HG03045 (cell line): ENCODE measurements at regions not wholly inside any gene's neighbourhood (a gene's known extent, or its start where the extent isn't known, plus 50 kb on each side); places are given as distances from the start of the nearest gene placed in this dataset.
"Not testable (repeated sequence)": the region's sequence is repeated elsewhere in the genome, so short reads cannot be mapped to it uniquely, and the experiment has no call there.

Source experiments
- ATAC-seq: cut with Tn5 transposase; IDR thresholded peaks from one replicate; pipeline ENCODE4 v1.9.1; 2021; ENCODE audit warnings: mild to moderate bottlenecking, moderate library complexity; ENCODE audit not compliant: unreplicated experiment

DNA sequence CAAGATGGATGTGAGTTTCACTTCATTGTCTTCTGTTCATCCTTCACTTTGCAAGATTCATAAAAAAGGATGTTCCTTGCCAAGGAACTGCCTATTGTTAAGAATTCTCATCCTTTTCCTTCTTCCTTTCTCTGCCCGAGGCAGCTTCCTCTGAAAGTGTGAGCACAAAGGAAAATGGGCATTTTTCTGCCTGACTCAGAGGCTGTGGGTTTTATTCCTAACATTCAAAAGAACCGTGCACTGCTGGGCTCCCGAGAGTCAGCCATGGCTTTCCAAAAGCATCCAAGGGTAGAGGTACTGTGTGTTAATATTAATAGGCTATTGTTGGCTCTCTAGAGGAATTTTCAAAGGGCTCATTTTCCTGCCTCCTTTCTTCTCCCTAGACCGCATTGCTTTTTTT, 289.4 kb downstream of the ABCC12 start:
- ATAC-seq, result no peak

DNA sequence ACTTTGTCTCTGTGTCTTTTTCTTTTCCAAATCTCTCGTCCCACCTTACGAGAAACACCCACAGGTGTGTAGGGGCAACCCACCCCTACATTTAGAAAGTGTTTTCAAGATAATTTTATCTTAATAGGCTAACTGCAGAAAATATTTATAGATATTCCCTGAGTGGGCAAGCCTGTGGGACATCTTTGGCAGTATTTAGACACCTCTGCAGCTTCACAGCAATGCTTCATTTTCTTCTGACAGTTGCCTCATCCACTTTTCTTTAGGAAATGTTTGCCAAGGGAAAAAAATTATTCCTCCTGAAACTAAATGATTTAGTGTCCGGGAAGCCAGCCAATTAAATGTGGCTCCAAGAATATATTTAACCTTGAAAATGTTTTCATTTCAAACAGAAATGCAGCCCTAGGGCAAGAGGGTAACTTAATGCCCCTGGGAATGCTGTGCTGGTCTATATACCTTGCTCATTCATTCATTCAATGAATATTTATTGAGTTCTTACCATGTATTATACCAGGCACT, 290.4 kb downstream of the ABCC12 start:
- ATAC-seq, result no peak

DNA sequence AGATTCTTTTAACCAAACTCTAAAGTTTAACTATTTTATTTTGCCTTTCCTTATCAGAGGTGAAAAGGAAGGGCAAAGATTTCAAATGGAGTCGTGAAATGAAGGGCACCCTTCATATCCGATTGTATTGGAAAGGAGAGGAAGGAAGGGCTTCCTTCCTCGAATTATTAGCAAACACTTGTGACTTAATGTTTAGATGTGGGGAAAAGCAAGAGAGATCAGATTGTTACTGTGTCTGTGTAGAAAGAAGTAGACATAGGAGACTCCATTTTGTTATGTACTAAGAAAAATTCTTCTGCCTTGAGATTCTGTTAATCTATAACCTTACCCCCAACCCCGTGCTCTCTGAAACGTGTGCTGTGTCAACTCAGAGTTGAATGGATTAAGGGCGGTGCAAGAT, 291.5 kb downstream of the ABCC12 start:
- ATAC-seq, result not testable (repeated sequence)

DNA sequence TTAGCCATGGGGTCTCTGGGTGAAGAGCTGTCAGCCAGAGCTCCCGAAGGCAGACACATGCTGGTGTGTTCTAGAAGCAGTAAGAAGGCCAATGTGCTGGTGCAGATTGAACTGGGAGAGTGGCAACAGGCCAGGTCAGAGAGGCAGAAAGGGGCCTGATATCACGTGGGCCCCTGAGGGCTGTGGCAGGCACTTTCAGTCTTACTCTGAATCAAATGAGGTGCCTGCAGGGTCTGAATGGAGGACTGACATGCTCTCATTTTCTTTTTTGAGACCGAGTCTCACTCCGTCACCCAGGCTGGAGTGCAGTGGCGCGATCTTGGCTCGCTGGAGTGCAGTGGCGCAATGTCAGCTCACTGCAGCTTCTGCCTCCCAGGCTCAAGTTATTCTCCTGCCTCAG, 293.8 kb downstream of the ABCC12 start:
- ATAC-seq, result no peak

DNA sequence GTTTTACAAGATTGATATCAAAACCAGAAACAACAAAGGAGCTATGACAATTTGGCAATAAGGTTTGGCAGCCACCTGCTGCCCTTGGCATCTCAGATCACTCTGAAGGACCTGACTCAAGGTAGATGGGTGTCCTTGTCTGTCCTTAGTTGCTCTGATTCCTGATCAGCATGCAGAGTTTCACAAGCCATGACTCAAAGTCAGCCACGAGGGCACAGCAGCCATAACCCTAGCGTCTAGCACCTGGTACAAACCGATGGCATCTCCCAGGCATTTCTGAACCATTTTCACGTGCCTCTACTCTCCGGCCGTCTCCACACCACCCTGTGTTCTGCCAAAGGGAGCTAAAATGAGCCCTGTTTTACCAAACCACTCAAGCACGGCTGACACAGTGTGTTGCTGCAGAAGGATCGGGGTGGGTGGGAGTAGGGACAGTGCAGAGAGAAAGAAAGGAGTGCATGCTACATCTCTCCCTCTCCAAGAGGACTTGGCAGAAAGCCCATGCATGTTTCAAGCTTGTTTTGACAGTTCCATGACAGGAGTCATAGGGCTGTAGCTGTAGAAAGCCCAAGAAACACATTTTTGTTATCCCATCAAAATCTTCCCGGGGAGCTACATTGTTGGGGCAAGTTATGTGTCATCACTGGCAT, 297.3 kb downstream of the ABCC12 start:
- no peak for ATAC-seq

DNA sequence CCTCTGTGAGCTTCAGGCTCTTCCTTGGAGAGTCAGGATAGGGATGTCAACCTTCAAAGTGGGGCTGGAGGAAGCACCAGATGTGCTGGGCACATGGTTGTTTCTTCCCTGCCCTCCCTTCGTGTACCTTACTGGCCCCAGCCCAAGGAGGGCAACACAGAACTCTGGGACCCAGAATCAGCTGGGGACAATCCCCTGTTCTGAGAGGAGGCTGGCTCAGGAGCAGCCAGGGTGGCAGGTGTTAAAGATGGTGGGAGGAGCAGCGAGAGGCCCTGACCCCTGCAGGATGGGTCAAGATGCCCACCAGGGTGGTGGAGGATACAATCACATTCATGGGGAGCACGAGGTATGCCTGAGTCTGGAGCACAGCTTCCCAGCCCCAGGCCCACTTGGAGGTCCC, 300.4 kb downstream of the ABCC12 start:
- ATAC-seq, result no peak

DNA sequence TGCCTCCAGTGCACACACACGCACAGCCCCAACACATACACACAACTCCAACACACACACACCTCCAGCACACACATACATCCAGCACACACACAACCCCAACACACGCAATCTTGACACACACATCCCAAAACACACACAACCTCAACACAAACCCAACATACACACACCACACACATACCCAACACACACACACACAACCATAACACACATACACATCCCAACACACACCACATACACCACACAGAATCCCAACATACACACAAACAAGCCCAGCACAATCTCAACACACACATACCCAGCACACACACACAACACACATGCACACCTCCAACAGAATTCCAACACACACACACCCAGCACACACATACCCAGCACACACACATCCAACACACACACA, 301.1 kb downstream of the ABCC12 start:
- no peak for ATAC-seq

DNA sequence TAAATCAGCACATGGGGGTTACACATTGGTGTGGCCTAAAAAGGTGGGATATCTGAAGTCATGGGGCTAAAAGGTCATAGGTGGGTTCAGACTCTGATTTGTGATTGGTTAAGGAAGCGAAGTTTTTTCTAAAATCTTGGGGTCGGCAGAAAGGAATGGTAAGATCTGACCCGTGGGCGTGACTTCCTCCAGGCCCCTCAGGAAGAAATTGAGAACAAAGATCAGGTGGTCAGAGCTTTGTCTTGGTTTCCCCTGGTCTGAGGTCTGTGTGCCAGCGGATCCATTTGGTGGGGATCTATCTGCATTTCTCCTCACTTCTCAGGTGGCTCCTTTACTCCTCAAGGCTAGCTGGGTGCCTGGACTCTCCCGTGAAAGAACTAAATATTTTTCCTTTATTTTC, 302.8 kb downstream of the ABCC12 start:
- ATAC-seq, result no peak

DNA sequence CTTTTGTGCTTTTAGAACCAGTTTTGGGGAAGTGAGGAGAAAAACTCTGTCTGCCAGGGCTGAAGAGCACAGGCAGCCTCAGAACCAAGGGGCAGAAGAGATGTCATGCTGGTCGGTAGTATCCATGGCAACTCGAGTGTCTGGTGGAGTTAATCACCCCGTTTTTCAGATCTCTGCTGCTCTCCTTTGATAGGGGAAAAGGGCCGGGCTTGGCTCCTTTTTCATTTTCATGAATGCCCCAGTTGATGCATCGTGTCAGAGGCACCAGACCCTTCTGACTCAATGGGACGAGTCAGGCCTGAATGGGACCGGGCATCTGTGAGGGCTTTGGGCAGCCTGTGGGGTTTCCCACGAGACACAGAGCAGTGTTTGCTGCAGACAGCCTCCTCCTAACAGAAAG, 304.6 kb downstream of the ABCC12 start:
- ATAC-seq, result no peak

DNA sequence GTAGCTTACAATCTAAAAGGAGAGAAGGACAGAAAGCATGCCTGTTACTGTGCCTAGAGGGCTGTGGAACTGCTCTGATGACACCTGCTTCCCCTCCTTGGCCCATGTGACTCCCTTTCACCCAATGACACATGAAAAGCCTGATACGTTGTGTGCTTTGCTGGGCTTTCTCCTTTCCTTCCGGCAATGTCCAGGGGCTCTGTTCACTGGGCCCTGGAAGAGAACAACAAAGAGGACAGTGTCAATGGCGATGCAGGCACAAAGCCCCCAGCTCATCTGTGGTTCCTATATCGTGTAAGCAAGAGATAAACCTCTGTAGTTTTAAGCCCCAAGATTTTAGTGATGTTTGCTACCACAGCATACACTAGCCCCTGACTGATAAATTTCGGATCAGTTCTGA, 306.1 kb downstream of the ABCC12 start:
- no peak for ATAC-seq

DNA sequence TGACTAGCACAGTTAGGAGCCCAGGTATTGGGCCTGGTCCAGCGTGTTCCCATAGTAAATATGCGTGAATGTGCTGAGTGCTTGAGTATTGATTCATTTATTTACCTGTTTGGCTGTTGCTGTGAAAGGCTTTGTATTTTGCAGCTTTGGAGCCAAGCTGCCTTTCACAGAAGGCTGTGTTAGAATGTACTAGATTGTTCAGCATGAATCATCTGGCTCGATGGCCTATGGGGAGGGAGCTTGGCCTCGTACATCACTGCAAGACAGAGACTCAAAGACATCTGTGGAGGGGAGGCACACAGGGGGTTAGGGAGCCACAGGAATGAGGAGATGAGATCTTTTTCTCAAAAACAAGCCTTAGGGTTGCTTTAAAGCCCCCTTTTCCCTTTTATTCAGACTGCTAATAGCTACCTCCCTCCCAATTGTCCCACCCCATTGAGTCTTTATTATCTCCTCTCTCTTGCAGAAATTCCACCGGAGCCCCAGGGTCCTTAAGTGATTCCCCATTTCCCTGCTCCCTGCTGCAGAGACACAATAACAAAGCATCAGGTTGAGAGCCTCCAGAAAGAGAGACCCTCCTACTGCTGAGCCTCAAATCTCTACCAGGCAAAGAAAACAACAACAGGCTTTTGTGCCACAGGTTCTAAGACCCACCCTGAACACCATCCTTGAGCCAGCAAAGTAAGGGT, 307.2 kb downstream of the ABCC12 start:
- no peak for ATAC-seq

DNA sequence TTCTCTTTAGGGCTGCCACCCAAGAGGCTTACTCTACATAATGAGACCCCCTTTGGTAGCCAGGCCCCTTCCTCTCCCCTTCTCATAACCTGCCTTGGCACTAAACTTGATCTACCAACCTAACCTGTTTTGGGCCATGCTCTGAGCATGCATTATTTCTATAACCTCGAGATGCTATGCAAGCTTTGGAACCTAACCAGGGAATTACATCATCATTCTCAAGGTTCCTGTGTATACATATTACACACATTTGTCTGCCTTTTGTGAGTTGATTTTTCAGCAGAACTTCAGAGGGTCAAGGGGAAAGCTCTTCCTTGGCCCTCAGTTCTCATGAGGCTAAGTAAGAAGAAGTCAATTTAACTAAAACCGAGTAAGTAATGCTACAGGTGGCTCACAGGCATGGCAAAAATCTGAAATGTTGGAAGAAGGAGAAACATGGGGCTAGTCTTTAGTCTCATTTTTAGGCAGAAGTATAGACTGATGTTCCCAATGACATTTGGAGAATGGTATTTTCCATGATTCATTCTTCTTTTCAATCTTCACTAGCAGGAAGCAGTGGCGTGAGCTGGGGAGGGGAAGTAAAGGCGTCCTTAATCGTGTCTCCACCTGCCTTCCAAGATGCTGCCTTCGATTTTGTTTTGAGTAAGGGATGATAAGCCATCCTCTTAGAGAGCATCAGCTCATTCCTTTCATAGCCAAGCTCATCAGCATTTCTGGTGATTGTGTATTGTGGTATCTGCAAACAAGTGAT, 308.4 kb downstream of the ABCC12 start:
- ATAC-seq, result no peak

DNA sequence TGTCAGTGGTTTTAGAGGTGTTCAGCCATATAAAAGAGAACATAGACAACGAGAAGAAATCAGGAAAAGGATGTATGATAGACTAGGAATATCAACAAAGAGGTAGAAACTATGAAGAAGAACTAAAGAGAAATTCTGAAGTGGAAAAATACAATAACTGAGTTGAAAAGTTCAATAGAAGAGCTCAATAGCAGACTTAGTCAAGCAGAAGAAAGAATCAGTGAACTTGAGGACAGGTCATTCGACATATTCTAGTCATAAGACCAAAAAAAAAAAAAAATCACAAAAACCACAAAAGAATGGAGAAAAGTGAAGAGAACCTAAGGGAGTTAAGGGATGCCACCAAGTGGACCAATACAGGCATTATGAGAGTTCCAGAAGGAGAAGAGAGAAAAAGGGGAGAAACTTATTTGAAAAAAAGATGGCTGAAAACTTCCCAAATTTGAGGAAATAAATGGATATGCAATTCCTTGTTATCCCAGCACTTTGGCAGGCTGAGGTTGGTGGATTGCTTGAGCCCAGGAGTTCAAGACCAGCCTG, 321.2 kb downstream of the ABCC12 start:
- ATAC-seq, result no peak

DNA sequence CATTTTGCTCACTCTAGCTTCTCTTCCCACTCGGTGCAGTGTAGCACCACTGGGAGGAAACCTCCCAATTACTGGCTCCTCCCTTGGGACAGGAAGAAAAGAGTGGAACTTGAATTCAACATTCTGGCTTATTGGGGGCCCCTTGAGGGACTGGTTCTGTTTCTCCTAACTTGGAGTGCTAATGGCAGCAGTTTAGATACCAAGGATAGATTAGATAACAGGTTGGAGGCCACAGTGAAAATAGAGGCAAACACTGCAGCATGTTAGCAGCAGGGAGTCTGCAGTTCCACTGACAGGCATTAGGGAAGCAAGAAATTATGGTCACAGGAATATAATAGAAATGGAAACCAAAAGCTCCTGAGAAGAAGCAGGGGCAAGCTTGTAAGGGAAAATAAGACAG, 322.0 kb downstream of the ABCC12 start:
- no peak for ATAC-seq

DNA sequence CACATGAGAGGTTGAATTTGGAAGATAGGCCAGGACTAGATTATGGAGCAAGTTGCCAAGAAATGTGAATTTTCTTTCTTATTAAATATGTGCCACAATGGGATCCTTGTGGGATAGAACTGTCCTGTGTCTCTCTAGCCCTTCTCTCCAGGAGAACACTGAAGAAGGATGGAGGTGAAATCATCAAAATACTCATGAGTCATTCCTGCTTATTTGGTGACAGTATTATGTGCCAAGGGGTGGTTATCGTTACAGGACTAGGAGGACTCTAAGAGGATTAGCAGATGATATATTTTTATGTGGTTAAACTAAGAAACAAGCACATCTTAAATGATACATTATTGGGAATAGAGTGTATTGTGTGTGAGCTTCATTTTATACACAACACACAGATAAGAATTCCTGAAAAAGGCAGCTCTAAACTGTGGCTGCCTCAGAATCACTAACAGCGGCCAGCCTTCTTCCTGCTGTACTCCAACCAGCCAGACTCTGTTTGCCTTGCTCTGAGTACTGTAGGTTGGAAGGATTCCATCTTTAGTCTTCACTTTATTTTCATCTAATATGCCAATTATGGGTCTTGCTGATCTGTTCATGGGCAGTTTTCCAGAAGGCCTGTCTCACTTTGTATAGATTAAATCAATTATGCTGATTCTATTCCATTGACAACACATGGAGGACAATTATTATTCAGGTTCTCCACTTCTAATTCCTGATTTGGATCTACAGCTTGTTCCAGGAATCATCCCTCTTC, 325.8 kb downstream of the ABCC12 start:
- ATAC-seq, result no peak

DNA sequence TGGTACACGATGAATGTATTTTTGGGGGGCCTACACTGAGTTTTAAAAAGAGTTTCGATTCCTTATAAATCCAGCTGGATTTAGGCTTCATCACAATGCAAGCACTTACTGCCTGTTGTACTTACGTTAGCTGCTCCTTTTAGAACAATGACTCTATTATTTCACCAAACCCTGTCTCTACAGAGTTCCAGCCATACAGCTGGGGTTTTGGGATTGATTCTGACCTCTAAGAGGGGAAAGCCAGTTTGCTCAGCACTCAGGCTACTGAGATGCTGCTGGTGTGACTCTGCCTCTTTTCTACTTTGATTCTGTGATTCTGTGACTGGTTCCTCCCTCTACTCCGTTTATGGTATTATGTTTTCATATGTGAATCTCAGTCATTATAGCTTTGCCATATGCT, 329.7 kb downstream of the ABCC12 start:
- no peak for ATAC-seq

DNA sequence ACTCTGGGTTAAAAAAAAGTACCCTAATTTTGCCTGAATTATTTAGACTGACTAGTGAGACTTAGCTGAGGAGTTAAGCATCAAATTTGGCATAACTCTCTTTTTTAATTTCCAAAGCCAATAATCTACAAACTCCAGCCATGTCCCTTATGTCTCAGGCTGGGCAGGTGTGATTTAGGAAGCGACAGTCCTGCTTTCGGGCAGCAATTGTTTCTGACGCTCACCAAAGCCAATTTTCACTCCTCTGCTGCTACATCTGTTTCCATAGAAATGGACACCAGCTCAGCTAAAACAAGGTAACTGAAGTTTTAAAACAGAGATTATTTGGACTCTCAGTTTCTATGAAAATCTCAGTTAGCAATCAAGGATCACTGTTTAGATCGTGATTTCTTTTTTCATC, 338.7 kb downstream of the ABCC12 start:
- ATAC-seq, result no peak

DNA sequence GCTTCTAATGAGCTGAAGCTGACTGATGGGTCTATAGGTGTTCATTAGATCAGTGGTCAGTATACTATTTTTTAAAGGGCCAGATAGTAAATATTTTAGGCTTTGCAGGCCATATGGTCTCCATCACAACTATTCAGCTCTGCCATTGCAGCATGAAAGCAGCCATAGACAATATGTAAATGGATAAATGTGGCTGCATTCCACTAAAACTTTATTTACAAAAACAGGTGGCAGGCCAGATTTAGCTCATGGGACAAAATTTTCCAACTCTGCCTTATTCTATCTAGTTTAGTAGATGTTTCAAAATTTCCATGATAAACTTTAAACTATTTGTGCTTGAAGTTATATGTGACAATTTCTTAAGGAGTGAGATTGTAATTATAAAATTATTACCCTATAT, 339.3 kb downstream of the ABCC12 start:
- no peak for ATAC-seq

DNA sequence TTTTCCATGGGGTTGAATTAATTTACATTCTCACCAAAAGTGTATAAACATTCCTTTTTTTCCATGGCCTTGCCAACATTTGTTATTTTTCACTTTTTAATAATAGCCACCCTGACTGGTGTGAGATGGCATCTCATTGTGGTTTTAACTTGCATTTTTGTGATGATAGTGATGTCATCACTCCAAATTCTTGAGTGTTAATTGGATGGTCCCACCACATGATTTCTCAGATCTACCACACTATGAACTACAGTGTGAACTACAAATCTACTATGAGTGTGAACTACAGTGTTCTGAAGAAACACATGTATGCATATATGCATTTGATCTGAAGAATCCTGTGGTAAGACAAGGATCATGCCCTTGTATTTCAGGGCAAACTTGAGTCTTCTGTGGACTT, 340.1 kb downstream of the ABCC12 start:
- ATAC-seq, result no peak

DNA sequence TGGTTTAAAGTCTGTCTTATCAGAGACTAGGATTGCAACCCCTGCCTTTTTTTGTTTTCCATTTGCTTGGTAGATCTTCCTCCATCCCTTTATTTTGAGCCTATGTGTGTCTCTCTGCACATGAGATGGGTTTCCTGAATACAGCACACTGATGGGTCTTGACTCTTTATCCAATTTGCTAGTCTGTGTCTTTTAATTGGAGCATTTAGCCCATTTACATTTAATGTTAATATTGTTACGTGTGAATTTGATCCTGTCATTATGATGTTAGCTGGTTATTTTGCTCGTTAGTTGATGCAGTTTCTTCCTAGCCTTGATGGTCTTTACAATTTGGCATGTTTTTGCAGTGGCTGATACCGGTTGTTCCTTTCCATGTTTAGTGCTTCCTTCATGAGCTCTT, 344.0 kb downstream of the ABCC12 start:
- ATAC-seq, result not testable (repeated sequence)

DNA sequence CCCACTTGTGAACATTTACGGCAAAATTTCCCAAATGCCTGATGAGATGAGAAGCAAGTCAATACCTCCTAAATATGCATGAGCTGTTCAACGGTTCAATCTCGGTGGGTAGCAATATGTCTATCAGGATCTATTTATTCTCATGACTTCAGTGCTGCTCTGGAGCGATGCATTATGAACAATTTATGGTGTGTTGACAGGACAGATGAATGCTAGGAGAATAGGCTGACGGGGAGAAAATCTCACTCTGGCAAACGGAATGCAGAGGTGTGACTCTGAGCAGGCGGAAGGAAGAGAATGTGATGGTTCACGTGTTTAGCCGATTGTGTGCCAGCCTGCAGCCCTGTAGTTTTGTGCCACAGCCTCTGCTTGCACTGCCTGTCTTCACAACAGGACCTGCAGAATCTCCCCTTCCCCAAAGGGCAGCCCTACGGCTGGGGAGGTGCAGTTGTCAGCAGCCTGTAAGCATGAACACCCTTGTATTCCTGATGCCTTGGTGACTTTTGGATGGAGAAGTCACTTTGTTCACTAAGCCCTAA, 345.2 kb downstream of the PHKB start:
- no peak for ATAC-seq
